ENCODE measurements at regions not wholly inside any gene's neighbourhood (a gene's known extent, or its start where the extent isn't known, plus 50 kb on each side); places are given as distances from the start of the nearest gene placed in this dataset.

DNA sequence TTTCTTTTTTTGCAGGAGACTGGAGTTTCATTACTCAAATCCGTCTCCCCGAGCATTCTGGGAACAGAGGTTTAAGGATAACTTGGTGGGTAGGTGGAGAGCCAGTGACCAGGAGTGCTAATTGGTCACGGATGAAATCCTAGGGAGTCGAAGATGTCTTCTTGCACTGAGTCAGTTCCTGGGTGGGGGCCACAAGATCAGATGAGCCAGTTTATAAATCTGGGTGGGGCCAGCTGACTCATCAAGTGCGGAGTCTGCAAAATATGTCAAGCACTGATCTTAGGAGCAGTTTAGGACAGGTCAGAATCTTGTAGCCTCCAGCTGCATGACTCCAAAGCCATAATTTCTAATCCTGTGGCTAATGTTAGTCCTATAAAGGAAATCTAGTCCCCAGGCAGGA is 741.3 kb downstream of the PCDH7 start:
- TF ChIP-seq EZH2phosphoT487 (IDR thresholded peaks at IDR 0.05; ENCODE audit: borderline replicate concordance, low read depth, low read length): no peak
- TF ChIP-seq, protein P1, sequence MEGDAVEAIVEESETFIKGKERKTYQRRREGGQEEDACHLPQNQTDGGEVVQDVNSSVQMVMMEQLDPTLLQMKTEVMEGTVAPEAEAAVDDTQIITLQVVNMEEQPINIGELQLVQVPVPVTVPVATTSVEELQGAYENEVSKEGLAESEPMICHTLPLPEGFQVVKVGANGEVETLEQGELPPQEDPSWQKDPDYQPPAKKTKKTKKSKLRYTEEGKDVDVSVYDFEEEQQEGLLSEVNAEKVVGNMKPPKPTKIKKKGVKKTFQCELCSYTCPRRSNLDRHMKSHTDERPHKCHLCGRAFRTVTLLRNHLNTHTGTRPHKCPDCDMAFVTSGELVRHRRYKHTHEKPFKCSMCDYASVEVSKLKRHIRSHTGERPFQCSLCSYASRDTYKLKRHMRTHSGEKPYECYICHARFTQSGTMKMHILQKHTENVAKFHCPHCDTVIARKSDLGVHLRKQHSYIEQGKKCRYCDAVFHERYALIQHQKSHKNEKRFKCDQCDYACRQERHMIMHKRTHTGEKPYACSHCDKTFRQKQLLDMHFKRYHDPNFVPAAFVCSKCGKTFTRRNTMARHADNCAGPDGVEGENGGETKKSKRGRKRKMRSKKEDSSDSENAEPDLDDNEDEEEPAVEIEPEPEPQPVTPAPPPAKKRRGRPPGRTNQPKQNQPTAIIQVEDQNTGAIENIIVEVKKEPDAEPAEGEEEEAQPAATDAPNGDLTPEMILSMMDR (conservative IDR thresholded peaks at IDR 0.05; ENCODE audit: low read length): no peak
